ENCODE measurements at regions not wholly inside any gene's neighbourhood (a gene's known extent, or its start where the extent isn't known, plus 50 kb on each side); places are given as distances from the start of the nearest gene placed in this dataset.

GRCh38 chr15:62741106-62741505 is 301.4 kb upstream of the TPM1 start:
- Mint-ChIP-seq H3K36me3 (ENCODE audit: low read depth) (peaks cover 5% of the 10 kb centered on the region), H3K4me3 (ENCODE audit: unreplicated experiment) (no peak overlapping the region), H3K9me3 (ENCODE audit: low read depth) (no peaks in the 10 kb centered on the region), H3K27me3 (ENCODE audit: low read depth) (no peaks in the 10 kb centered on the region), H3K4me1 (ENCODE audit: low read depth) (peaks cover 19% of the 10 kb centered on the region), H3K27ac (ENCODE audit: unreplicated experiment) (no peak overlapping the region)
- no peak for DNase-seq (ENCODE audit: low spot score)
- no peak for TF ChIP-seq CTCF (IDR thresholded peaks at IDR 0.05)

GRCh38 chr15:62742409-62743171 is 300.0 kb upstream of the TPM1 start:
- Mint-ChIP-seq H3K27ac (ENCODE audit: unreplicated experiment) (peak overlapping the region; percentile 85), H3K27me3 (ENCODE audit: low read depth) (no peaks in the 10 kb centered on the region), H3K4me1 (ENCODE audit: low read depth) (peaks cover 19% of the 10 kb centered on the region), H3K4me3 (ENCODE audit: unreplicated experiment) (no peak overlapping the region), H3K9me3 (ENCODE audit: low read depth) (no peaks in the 10 kb centered on the region), H3K36me3 (ENCODE audit: low read depth) (peaks cover 5% of the 10 kb centered on the region)
- peak; percentile 94 for TF ChIP-seq CTCF (IDR thresholded peaks at IDR 0.05)
- no peak for DNase-seq (ENCODE audit: low spot score)

GRCh38 chr15:62745621-62746225 is 296.8 kb upstream of the TPM1 start:
- TF ChIP-seq CTCF (IDR thresholded peaks at IDR 0.05), result no peak
- Mint-ChIP-seq H3K4me1 (ENCODE audit: low read depth) (peaks cover 34% of the 10 kb centered on the region), H3K4me3 (ENCODE audit: unreplicated experiment) (no peak overlapping the region), H3K27ac (ENCODE audit: unreplicated experiment) (no peak overlapping the region), H3K27me3 (ENCODE audit: low read depth) (no peaks in the 10 kb centered on the region), H3K9me3 (ENCODE audit: low read depth) (no peaks in the 10 kb centered on the region), H3K36me3 (ENCODE audit: low read depth) (no peaks in the 10 kb centered on the region)
- no peak for DNase-seq (ENCODE audit: low spot score)

- no peak for DNase-seq (ENCODE audit: low spot score)
- Mint-ChIP-seq H3K27me3 (ENCODE audit: low read depth) (no peaks in the 10 kb centered on the region), H3K9me3 (ENCODE audit: low read depth) (no peaks in the 10 kb centered on the region), H3K36me3 (ENCODE audit: low read depth) (no peaks in the 10 kb centered on the region), H3K27ac (ENCODE audit: unreplicated experiment) (no peak overlapping the region), H3K4me3 (ENCODE audit: unreplicated experiment) (no peak overlapping the region), H3K4me1 (ENCODE audit: low read depth) (peaks cover 34% of the 10 kb centered on the region)
- TF ChIP-seq CTCF (IDR thresholded peaks at IDR 0.05), result no peak
Observed at GRCh38 chr15:62748196-62748595, 294.4 kb upstream of the TPM1 start.

GRCh38 chr15:62749036-62749815 is 293.3 kb upstream of the TPM1 start:
- Mint-ChIP-seq H3K27me3 (ENCODE audit: low read depth) (no peaks in the 10 kb centered on the region), H3K9me3 (ENCODE audit: low read depth) (no peaks in the 10 kb centered on the region), H3K36me3 (ENCODE audit: low read depth) (no peaks in the 10 kb centered on the region), H3K27ac (ENCODE audit: unreplicated experiment) (peak overlapping the region; percentile 79), H3K4me3 (ENCODE audit: unreplicated experiment) (no peak overlapping the region), H3K4me1 (ENCODE audit: low read depth) (peaks cover 37% of the 10 kb centered on the region)
- no peak for TF ChIP-seq CTCF (IDR thresholded peaks at IDR 0.05)
- no peak for DNase-seq (ENCODE audit: low spot score)

All from chondrocyte (in vitro differentiated cells).